ENCODE measurements at regions not wholly inside any gene's neighbourhood (a gene's known extent, or its start where the extent isn't known, plus 50 kb on each side); places are given as distances from the start of the nearest gene placed in this dataset.
A peak's percentile ranks its signal among the peaks of the same experiment; 100 is the strongest.

DNA sequence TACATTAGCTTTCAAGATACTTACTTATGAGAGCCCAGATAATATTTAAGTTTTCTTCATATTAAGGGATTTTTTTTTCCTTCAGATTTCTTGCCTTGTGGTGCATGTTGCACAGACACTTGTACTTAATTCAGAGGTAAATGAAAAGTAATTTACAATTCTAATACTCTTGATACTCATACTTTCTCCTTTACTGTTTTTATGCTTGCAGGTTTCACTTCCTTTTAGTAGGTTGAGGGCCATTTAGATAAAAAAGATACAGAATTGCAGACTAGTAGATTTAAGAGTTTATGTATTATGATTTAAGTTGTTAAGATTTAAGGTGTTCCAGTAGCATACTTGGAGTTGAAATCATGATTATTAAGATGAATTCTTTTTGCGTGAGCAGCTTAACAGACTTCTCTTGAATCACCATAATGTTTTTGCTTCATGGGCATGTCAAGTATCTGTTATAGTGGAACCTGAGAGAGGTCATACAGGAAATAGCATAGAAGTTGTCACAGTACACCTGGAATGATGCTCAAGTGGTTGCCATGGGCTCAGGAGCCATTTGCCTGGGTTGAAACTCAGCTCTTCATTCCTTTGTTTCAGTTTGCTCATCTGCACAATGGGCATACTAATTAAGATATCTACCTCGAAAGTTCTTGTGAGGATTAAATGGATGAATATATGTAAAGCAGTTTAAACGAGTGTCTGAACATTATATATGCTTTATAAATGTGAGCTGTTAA lies 174.8 kb upstream of the PRPS1L1 start:
- peaks cover 18% of the 10 kb centered on the region for H3K4me1 ChIP-seq (ENCODE audit: insufficient read depth, low read length, poor library complexity, severe bottlenecking)
- H3K79me2 ChIP-seq (ENCODE audit: insufficient read depth, low read length), result no peaks in the 10 kb centered on the region
- H3K36me3 ChIP-seq (ENCODE audit: insufficient read depth, low read length), result no peaks in the 10 kb centered on the region
- H3F3A ChIP-seq (ENCODE audit: low read depth), result no peaks in the 10 kb centered on the region
- H3K9me3 ChIP-seq (ENCODE audit: insufficient read depth, low read depth, low read length), result no peaks in the 10 kb centered on the region
- H4K20me1 ChIP-seq (ENCODE audit: insufficient read depth, low read length, poor library complexity, severe bottlenecking), result no peaks in the 10 kb centered on the region
- TF ChIP-seq, protein P1, sequence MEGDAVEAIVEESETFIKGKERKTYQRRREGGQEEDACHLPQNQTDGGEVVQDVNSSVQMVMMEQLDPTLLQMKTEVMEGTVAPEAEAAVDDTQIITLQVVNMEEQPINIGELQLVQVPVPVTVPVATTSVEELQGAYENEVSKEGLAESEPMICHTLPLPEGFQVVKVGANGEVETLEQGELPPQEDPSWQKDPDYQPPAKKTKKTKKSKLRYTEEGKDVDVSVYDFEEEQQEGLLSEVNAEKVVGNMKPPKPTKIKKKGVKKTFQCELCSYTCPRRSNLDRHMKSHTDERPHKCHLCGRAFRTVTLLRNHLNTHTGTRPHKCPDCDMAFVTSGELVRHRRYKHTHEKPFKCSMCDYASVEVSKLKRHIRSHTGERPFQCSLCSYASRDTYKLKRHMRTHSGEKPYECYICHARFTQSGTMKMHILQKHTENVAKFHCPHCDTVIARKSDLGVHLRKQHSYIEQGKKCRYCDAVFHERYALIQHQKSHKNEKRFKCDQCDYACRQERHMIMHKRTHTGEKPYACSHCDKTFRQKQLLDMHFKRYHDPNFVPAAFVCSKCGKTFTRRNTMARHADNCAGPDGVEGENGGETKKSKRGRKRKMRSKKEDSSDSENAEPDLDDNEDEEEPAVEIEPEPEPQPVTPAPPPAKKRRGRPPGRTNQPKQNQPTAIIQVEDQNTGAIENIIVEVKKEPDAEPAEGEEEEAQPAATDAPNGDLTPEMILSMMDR (conservative IDR thresholded peaks at IDR 0.05; ENCODE audit: low read length), result no peak
- TF ChIP-seq EZH2phosphoT487 (IDR thresholded peaks at IDR 0.05; ENCODE audit: borderline replicate concordance), result no peak
- H3K9ac ChIP-seq (ENCODE audit: low read depth, low read length, poor library complexity, severe bottlenecking), result no peak overlapping the region
- H2AFZ ChIP-seq (ENCODE audit: low read length), result peak overlapping the region; percentile 69
- H3K4me3 ChIP-seq (ENCODE audit: low read length, poor library complexity, severe bottlenecking), result peak overlapping the region; percentile 25
- H3K4me2 ChIP-seq (ENCODE audit: low read depth, low read length, poor library complexity, severe bottlenecking), result peak overlapping the region; percentile 58
- no peaks in the 10 kb centered on the region for H3K9me2 ChIP-seq (replicated peaks; ENCODE audit: low read depth, low read length)
- H3K27me3 ChIP-seq (ENCODE audit: insufficient read depth, low read length, poor library complexity, severe bottlenecking), result no peaks in the 10 kb centered on the region

DNA sequence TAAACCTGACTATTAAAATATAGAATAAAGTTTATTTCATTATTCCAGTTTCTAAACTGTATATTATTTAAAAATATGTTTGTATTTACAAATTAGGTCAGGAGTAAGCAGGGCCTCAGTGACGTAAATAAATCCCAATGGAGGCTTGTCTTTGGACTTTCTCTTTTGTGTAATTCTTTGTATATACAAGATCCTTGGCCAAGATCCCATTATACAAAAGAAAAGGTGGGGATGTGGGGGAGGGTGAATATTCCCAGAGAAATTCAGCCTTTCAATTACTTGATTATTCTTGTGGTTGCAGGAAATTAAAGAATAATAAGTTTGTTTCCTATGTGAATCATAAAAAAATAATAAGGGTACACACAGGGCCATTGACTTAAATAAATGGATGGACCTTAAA lies 178.7 kb upstream of the PRPS1L1 start:
- H3K9me3 ChIP-seq (ENCODE audit: insufficient read depth, low read depth, low read length), result no peaks in the 10 kb centered on the region
- no peaks in the 10 kb centered on the region for H3F3A ChIP-seq (ENCODE audit: low read depth)
- no peaks in the 10 kb centered on the region for H3K27me3 ChIP-seq (ENCODE audit: insufficient read depth, low read length, poor library complexity, severe bottlenecking)
- no peak overlapping the region for H3K4me3 ChIP-seq (ENCODE audit: low read length, poor library complexity, severe bottlenecking)
- peaks cover 18% of the 10 kb centered on the region for H3K4me1 ChIP-seq (ENCODE audit: insufficient read depth, low read length, poor library complexity, severe bottlenecking)
- no peaks in the 10 kb centered on the region for H3K9me2 ChIP-seq (replicated peaks; ENCODE audit: low read depth, low read length)
- no peak overlapping the region for H2AFZ ChIP-seq (ENCODE audit: low read length)
- no peak overlapping the region for H3K9ac ChIP-seq (ENCODE audit: low read depth, low read length, poor library complexity, severe bottlenecking)
- H3K79me2 ChIP-seq (ENCODE audit: insufficient read depth, low read length), result no peaks in the 10 kb centered on the region
- H4K20me1 ChIP-seq (ENCODE audit: insufficient read depth, low read length, poor library complexity, severe bottlenecking), result no peaks in the 10 kb centered on the region
- no peaks in the 10 kb centered on the region for H3K36me3 ChIP-seq (ENCODE audit: insufficient read depth, low read length)
- TF ChIP-seq, protein P1 (conservative IDR thresholded peaks at IDR 0.05; ENCODE audit: low read length), result no peak
- TF ChIP-seq EZH2phosphoT487 (IDR thresholded peaks at IDR 0.05; ENCODE audit: borderline replicate concordance), result no peak
- H3K4me2 ChIP-seq (ENCODE audit: low read depth, low read length, poor library complexity, severe bottlenecking), result no peak overlapping the region

DNA sequence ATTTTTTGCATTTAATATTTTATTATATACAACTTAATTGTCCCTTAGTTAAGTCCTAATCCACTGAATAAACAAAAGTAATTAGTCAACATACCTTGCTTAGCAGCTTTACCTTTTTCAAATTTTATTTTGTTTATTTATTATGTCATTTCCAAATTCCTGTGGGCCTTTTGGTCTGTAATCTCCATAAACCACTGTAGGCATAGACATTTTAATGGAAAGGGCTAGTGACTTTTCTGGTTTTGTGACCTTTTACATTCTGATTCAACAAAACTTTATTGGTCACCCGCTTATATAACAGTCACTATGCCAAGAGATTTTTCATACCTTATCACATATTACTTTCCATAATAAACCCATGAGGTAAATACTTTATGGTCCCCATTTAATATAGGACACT lies 181.3 kb upstream of the PRPS1L1 start:
- Histone ChIP-seq H3K27me3 (ENCODE audit: insufficient read depth, low read length, poor library complexity, severe bottlenecking) (no peaks in the 10 kb centered on the region), H4K20me1 (ENCODE audit: insufficient read depth, low read length, poor library complexity, severe bottlenecking) (no peaks in the 10 kb centered on the region), H3K4me2 (ENCODE audit: low read depth, low read length, poor library complexity, severe bottlenecking) (no peak overlapping the region), H2AFZ (ENCODE audit: low read length) (no peak overlapping the region), H3K9me3 (ENCODE audit: insufficient read depth, low read depth, low read length) (no peaks in the 10 kb centered on the region), H3K9me2 (replicated peaks; ENCODE audit: low read depth, low read length) (no peaks in the 10 kb centered on the region), H3K4me3 (ENCODE audit: low read length, poor library complexity, severe bottlenecking) (no peak overlapping the region), H3K9ac (ENCODE audit: low read depth, low read length, poor library complexity, severe bottlenecking) (no peak overlapping the region), H3K36me3 (ENCODE audit: insufficient read depth, low read length) (no peaks in the 10 kb centered on the region), H3F3A (ENCODE audit: low read depth) (no peaks in the 10 kb centered on the region), H3K79me2 (ENCODE audit: insufficient read depth, low read length) (no peaks in the 10 kb centered on the region), H3K4me1 (ENCODE audit: insufficient read depth, low read length, poor library complexity, severe bottlenecking) (no peaks in the 10 kb centered on the region)
- TF ChIP-seq, protein P1 (conservative IDR thresholded peaks at IDR 0.05; ENCODE audit: low read length), result no peak
- no peak for TF ChIP-seq EZH2phosphoT487 (IDR thresholded peaks at IDR 0.05; ENCODE audit: borderline replicate concordance)
